COR-L47 (cell line): ENCODE measurements at regions not wholly inside any gene's neighbourhood (a gene's known extent, or its start where the extent isn't known, plus 50 kb on each side); places are given as distances from the start of the nearest gene placed in this dataset.

Experiments
- DNase-seq: peaks from one replicate; lab custom pipeline; 2025; lab: John Stamatoyannopoulos, UW

DNA sequence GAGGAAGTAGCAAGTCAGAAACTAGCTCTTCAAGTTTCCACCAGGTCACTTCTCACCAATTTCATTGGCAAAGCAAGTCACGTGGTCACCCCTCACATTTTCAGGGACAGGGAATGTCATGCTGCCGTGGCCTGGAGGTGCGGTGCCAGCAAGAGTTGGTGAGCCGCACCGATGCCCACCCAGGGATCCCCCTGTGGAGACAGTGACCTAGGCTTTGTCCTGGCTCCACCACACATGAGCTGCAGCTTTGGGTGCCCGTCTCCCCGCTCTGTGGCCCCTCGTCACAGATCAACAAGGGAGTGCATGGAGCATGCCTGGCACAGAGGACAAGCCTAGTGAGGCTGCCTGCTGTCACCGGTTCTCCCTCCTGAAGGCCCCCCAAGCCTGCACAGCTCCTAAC lies 226.7 kb upstream of the PPP2R2D start:
- DNase-seq = no peak

DNA sequence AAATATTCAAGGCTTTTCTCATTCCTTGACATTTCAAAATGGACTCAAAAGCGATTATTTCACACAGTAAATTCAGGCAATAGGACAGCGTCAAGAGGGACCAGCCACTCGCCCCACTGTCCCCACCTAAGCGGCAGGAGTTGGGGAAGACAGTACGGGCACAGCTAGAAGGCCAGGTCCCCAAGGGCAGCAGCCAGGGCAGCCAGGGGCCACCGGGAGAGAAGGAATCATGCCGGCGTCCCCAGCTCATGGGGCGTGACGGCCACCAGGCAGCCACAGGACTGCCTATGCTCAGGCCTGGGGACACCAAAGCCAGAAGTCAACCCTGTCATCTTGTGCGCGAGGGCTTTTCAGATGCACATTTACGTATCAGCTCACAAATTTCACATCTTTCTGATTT lies 225.7 kb upstream of the PPP2R2D start:
- no peak for DNase-seq

DNA sequence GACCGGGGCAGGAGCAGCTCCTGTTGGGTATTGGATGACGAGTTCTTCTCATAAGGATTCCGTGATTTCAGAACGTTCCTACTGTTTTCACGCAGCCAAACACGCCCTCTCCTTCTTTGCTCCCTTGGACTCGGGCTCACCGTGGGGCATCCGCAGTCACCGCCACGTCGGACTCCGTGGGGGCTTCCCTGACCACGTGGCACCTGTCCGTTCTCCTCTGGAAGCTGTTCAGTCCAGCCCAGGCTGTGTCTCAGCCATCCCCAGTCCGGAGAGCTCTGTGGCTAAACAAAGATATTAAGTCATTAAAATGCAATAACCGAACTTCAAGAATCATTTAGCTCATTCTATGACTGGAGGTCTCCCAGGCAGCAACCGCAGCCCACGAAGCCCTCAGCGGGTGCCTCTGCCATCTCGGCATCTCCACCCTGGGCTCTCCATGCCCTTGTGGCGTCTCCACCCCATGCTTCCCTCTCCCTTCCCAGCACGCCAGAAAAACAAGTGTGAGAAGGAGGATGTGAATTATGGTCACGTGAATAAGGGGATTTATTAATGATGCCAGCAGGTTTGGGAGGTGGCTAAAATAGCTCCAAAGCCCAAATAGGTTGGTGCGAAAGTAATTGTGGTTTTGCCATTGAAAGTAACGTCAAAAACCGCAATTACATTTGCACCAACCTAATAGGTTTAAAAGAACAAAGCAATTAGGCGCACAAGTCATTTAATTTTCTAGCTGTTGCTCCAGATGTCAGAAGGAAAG lies 224.6 kb upstream of the PPP2R2D start:
- DNase-seq = no peak

DNA sequence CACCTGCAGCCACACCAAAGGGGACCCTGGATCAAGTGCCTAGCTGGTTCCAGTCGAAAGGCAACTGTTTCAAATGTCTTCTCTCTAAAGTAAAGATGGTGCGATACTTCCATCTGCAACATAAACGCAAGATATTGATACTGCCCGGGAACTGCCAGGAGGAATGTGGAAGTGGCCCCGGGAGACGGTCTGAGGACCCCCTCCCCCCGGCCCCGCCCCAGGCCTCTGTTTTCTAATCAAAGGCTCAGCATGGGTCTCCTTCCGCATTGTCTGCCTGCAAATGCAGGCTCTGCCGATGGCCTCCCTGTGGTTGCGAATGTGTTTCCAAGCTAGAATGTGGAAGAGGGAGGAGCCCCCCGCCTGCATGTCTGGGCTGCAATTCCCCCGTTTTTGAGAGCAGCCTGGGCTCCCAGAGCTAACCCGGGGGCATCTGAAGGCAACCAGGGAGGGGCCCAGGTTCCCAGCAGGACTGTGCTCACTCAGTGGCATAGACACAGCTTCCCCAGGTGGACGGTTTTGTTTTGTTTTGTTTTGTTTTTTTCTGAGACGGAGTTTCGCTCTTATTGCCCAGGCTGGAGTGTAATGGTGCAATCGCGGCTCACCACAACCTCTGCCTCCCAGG lies 223.9 kb upstream of the PPP2R2D start:
- DNase-seq = no peak

DNA sequence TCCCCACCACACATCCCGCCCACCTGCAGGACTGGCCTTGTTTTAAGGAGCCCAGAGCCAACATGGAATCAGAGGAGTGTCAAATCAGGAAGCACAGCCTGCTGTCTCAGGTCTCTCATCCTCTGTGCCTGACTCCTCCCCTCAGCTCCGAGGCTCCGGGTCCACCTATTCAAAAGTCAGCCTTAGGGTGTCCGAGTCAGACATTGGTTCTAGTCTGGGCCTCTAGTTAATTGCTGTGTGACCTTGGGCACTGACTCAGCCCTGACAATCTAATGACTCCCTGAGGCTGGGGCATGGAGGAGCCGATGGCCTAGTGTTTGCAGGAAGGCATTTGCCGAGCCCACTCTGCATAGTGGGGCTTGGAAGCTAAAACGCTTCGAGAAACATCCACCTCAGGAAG lies 223.1 kb upstream of the PPP2R2D start:
- no peak for DNase-seq

DNA sequence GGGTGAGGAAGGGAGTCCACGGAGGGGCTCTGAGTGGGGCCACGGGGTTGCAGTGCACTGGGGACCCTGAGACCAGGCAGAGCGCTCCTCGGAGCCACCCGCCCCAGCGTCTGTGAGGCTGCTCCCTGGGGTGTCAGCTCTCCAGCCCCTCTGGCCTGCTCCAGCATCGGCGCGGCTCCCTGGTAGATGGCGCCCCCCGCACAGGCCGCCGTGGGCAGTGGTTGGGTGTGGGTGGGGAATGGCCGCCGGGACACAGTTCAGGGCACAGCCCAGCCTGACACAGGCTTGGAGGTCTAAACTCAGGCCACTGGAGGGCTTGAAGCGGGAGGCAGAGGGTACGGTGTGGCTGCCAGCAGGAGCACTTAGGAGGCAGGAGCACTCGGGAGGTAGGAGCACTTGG lies 222.6 kb upstream of the PPP2R2D start:
- DNase-seq = no peak

DNA sequence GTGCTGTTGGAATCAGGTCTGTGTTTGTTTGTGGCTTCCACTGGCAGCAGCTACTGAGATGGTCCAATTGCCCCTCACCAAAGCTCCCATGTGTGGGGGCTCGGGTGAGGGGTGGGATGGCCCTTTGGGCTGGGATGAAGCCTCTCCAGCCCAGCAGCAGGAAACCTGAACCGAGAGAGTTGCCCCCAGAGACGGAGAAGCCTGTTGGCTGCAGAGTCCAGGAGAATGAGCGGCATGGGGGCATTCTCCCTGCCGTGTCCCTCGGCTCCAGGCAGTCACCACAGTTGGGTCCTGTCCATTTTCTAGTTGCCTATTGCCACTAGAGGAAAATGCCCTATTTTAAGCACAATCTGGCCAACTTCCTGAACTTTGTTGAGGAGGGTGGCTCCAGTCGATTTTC lies 222.2 kb upstream of the PPP2R2D start:
- DNase-seq = no peak

DNA sequence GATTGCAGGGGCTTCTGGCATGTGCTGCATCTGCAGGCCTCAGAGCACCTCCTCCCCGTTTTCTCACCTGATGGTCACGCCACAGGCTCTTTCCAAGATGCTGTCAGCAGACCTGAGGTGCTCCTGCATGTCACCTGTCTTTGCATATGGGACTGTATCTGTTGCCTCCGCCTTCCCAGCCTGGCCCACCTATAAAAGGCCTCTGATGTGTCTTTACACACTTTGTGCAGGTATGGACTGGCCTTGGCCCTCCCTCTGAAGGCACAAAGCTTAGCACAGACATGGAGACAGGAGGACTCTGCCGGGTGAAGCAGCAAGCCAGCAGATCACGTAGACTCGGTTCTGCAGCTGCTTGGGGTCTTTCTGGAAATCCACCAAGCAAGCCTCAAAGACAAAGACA lies 220.9 kb upstream of the PPP2R2D start:
- no peak for DNase-seq

DNA sequence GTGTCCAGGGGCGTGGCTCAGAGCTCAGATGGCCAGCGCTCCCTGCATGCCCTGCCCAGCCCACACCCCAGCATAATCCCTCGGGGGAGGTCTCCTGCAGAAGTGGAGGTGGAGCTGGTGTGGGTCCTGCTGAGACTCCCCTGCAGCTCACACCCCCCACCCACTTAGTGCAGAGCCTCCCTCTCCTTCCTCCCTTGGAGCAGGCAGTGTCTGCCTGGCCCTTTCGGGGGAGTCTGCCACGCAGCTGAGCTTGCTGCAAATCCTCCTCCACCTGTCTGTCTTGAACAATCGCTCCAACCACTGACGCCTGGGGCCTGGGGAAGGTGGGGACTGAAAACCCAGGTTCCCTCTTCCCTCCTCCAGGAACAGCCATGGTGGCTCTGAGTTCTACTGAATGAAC lies 219.7 kb upstream of the PPP2R2D start:
- no peak for DNase-seq

DNA sequence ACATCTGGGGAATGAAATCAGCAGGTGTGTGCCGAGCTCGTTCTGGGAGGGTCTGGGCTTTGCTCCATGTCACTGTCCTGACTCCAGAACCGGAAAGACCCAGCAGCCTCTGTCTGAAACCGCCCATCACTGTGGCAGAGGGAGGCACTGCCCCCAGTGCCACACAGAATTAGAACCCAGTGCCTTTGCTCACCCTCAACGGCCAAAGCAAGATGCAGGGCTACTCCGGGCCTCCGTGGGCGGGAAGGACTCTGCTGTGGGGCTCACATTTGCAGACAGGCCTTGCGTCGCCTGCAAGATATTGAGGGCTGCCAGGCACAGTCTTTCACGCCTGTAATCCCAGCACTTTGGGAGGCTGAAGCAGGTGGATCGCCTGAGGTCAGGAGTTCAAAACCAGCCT lies 219.2 kb upstream of the PPP2R2D start:
- no peak for DNase-seq

DNA sequence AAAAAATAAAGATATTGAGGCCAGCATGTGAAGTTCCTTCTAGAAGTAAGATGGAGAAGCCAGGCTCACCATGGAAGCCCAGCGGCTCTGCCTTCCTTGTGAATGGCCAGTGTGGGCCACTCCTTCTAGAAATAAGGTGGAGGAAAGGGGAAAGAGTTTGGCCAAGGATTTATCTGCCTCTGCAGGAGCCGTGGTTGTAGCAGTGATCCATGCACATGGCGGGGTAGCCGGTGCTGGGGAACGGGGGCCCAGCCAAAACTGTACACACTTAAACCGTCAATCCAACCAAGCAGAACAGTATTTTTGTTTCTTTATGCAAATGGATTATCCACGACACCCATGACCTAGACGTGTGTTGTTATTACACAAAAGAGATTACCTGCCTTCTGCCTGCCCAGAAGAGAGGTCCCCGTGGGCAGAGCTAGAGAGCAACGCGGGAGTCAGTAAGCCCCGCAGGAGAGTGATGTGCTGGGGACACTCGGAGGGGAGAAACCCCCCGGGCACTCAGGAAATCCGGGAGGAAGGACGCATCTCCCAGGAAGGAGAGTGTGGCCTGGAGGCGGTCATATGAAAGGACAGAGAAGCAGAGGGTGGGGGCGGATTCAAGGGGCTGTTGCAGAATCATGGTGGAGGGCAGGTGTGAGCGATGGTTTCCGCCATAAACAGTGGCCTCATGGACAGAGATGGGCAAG lies 218.4 kb upstream of the PPP2R2D start:
- DNase-seq = no peak

DNA sequence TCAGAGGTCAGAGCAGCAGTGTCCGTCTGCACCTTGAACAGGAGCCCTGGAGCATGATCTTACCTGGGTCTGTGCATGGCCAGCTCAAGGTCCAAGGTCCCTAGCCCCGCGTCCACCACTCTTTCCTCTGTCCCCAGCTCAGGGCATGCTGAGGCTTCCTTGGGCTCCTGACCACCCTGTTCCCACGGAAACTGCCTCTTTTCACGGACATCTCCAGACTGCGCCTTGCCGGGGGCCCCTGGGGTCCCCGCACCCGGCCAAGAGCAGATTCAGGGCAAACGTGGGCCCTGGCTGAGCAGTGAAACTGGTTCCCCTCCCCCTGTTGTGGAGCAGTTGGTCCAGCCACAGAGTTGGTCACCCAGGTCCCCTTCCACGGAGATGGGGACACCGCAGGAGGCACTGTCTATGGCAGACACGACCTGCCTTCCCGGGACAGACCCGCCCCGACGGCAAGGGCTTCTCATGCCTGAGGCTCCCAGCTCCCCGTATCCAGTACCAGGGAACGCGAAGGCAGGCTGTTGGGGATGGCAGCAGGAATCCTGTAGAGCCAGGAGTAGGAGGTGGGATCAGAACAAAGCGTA lies 217.4 kb upstream of the PPP2R2D start:
- no peak for DNase-seq

DNA sequence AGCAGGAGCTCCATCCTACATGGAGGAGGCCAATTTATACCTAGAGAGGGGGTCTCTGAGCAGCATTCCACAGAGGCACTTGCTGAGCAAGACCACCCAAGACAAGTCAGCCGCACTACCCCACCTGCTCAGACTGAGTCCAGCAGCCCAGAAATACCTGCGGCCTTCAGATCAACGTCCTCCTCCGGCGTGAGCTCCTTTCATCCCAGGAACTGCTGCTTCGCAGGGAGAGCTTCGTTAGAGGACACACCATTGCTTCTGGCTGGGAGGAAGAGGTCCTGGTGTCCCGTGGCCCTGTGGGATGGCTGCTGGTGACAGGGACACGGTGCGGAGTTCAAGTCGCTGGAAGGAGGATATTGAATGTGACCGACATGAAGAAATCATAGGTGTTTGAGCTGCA lies 216.9 kb upstream of the PPP2R2D start:
- DNase-seq = no peak

DNA sequence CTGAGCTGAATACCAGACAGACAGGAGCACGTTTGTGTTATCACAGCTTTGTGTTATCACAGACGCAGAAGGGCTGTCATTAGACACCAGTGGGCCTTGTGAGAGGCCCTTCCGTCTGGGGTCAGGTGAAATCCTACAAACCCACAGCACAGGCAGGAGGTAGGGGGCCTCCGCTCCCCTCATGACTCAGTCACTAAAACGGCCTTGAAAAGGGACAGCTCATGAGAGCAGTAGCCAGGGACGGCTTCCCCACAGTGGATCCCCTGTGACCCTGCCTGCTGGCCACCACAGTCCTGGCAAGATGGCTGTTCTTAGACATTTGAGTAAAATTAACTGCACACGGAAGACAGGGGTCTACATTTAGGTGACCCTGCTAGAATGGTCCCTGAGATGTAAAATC lies 215.8 kb upstream of the PPP2R2D start:
- DNase-seq = no peak

DNA sequence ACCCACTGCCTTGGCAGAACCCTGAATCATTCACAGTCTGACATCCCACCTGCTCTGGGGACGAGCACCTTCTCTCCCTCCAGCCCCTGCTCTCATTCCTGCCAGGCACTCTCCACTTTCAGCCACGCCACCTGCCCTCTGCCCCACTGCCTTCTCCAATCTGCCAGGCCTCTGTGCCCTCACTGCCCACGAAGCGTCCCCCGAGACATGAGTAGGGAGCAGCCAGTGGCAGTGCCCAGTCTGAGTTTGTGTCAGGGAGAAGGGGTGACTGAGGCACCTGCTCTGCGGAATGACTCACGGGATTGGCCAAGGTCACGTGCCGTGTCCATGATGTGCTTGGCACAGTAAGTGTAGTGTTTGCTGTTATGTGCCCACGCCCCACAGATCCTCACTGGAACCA lies 215.2 kb upstream of the PPP2R2D start:
- DNase-seq = no peak

DNA sequence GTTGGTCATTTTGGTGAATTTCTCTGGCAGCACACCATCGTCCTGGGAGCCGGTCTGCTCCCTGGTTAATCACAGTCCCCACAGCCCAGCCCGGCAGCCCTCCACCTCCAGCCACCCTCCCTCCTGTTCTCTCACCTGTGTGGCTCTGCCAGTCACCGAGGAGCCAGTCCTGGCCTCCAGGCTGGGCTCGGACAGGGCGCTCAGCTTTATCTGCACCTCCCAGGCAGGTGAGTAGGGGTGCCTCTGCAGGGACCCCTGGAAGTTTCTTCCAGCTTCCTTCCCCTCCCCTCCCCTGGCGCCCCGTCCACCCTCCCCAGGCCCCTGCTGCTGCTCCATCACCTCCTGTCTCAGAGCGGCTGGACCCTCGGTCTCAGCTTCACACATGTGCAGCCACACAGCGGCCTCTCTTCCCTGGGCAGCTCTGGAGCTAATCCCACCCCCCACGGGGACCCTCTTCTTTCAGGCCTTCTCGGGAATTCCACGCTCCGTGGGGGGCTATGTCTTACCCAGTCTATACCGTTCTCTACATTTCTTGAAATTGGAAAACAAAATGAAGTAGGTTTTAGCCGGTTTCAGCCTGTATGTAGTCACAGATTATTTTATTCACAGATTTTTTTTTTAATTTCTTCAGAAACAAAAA lies 213.9 kb upstream of the PPP2R2D start:
- no peak for DNase-seq

DNA sequence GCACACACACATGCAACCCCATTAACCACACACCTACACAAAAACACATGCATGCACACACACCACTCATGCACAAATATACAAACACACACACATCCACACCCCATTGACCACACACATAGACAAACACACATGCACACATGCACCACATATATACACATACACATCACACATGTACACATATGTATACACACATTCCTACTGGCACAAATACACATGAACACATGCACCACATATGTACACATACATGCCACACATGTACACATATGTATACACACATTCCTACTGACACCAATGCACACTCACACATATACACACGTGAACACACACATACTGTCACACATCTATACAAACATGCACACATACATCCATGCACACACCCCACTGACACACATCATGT lies 212.5 kb upstream of the PPP2R2D start:
- no peak for DNase-seq

DNA sequence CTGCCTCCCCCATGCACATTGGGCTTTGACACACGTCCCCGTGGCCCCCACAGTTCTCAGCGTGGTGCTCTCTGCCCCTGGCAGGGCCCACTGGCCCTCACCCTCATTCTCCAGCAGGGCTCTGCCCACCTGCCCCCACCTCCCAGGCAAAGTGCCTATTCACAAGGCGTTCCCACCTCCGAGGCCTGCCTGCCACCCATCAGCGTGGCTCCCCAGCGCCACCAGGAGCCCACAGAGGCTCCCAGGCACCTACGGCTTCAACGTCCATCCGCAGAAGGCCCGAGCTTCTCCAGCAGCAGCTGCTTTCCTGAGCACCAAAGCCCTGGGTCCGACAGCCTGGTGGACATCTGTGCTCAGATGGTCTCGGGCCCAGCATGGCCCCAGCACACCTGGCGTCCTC lies 211.8 kb upstream of the PPP2R2D start:
- no peak for DNase-seq

DNA sequence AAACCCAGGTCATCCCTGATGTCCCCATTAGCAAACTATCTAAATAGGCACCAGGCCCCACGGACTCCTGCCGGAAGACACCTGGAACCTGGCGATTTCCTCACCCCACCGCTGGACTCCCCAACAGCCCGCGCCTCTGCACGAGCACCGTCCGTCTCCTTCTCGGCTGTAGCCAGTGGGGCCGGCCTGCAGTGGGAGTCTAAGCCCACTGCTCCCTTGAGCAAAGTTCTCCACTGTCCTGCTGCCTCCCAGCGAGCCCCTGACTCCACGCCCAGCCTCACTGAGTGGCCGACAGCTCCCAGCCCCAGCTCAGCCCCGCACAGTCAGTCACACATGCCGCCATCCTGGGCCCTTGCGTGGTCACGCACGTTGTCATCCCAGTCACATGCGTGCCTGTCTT lies 211.3 kb upstream of the PPP2R2D start:
- DNase-seq = no peak

DNA sequence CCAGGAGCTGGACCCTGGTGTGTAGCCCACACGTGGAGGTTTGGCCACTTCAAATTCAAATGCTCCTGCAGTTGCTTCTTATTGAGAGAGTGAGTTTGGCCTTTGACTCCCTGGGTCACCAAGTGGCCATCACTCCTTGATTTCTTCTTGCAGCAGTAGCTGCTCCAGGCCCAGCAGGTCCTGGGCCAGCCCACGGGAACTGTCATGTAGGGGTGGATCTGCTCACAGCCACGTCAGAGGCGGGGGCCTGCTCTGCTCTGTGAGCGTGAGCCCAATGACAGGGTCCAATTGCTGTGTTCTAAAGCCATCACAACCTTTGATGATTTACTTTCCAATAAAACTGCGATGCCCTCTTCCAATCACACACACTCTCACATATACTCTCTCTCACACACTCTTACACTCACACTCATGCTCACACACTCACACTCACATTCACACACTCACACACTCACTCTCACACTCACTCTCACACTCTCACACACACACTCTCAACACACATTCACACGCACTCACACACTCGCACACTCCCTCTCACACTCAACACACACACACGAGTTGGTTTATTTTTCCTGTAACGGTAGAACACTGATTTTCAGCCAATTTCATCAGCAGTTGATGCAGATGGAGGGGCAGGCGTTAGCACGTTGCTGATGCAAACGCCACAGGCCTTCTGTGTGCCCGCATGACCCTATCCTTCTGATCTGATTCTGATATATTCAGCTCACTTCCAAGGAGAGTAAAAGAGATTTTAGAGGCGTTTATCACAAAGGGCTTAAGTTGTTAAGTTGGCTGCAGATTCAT lies 210.7 kb upstream of the PPP2R2D start:
- DNase-seq = no peak

DNA sequence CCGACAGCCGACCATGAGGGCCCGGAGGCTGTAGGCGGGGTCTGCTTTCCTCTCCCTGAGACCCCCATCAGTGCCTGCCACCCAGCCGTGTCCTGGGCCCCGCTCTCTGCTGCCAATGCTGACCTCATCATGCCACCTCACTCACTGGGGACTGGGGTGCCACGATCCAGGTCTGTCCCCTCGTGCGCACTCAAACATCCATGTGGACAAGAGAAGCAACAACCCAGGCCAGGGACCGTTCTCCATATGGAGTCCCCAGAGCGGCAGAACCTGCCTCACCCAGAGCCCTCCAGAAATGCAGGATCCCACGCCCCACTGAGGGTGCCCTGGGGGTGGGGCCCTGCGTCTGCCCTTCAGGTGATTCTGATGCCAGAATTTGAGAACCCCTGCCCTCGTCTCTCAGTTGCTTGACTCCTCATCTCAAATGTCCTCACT lies 210.0 kb upstream of the PPP2R2D start:
- DNase-seq = no peak
